ENCODE measurements at regions not wholly inside any gene's neighbourhood (a gene's known extent, or its start where the extent isn't known, plus 50 kb on each side); places are given as distances from the start of the nearest gene placed in this dataset.

GRCh38 chr12:4975574-4975973 is 65.9 kb downstream of the KCNA1 start:
- no peak for DNase-seq (ENCODE audit: low read depth, low spot score)
- H3K4me2 ChIP-seq (ENCODE audit: low read length), result no peak overlapping the region
- H3K9me2 ChIP-seq (ENCODE audit: insufficient read depth), result no peaks in the 10 kb centered on the region
- no peak overlapping the region for H3K9ac ChIP-seq (ENCODE audit: low read length)
- H3K79me2 ChIP-seq (ENCODE audit: insufficient read depth, low read length), result no peaks in the 10 kb centered on the region
- POLR2A ChIA-PET, result no interaction called here
- H2AFZ ChIP-seq (ENCODE audit: low read depth, low read length, poor library complexity, severe bottlenecking), result no peak overlapping the region
- H3K27me3 ChIP-seq (ENCODE audit: insufficient read depth, low read length), result peaks cover 75% of the 10 kb centered on the region
- CTCF ChIA-PET, result no interaction called here
- no peaks in the 10 kb centered on the region for H3K4me1 ChIP-seq (ENCODE audit: control insufficient read depth in 1 of 2, insufficient read depth in 2 of 2, low read length in 2 of 2)
- H3K4me3 ChIP-seq (replicated peaks in 1 of 2; ENCODE audit: low read depth in 1 of 2, low read length in 2 of 2), result no peak overlapping the region
- intact Hi-C loops (cut with micrococcal nuclease), result no loop called here
- no peak overlapping the region for H3K27ac ChIP-seq (ENCODE audit: low read depth, low read length)
- H4K20me1 ChIP-seq (ENCODE audit: insufficient read depth), result no peaks in the 10 kb centered on the region
- no peak for ATAC-seq
- TF ChIP-seq ZNF274 (IDR thresholded peaks at IDR 0.05; ENCODE audit: low read depth, low read length), result no peak
- TF ChIP-seq FOSL1 (IDR thresholded peaks at IDR 0.05; ENCODE audit: low read depth), result no peak
- TF ChIP-seq CBX3 (IDR thresholded peaks at IDR 0.05; ENCODE audit: low read depth), result no peak
- no peak for TF ChIP-seq EZH2 (IDR thresholded peaks at IDR 0.05)
- no peak for TF ChIP-seq POLR2AphosphoS5 (IDR thresholded peaks at IDR 0.05; ENCODE audit: low read depth, low read length)
- no peak for TF ChIP-seq SRF (IDR thresholded peaks at IDR 0.05; ENCODE audit: low read depth)
- no peak for TF ChIP-seq ATF3 (IDR thresholded peaks at IDR 0.05)
- no peak for TF ChIP-seq TCF7L2 (IDR thresholded peaks at IDR 0.05; ENCODE audit: borderline replicate concordance, extremely low read depth, insufficient read depth, insufficient read length)
- TF ChIP-seq EGR1 (IDR thresholded peaks at IDR 0.05; ENCODE audit: low read depth), result no peak
- no peaks in the 10 kb centered on the region for H3K36me3 ChIP-seq (ENCODE audit: control insufficient read depth in 1 of 2, insufficient read depth in 2 of 2, low read length in 2 of 2)
- RAD21 ChIA-PET (ENCODE audit: low non-redundant PET in 1 of 2, low total read pairs in 2 of 2, uncharacterized antibody in 2 of 2, unreplicated experiment in 2 of 2), result no interaction called here
- BruUV-seq (replicated peaks), result no TSS peak
- no peaks in the 10 kb centered on the region for H3K9me3 ChIP-seq (ENCODE audit: control insufficient read depth in 1 of 2, insufficient read depth in 1 of 2, low read depth in 1 of 2, low read length in 2 of 2)

- H3K27ac ChIP-seq (ENCODE audit: low read depth, low read length), result no peak overlapping the region
- H3K4me1 ChIP-seq (ENCODE audit: control insufficient read depth in 1 of 2, insufficient read depth in 2 of 2, low read length in 2 of 2), result no peaks in the 10 kb centered on the region
- no peak overlapping the region for H3K9ac ChIP-seq (ENCODE audit: low read length)
- DNase-seq (ENCODE audit: low read depth, low spot score), result no peak
- no peaks in the 10 kb centered on the region for H4K20me1 ChIP-seq (ENCODE audit: insufficient read depth)
- no TSS peak for BruUV-seq (replicated peaks)
- no peaks in the 10 kb centered on the region for H3K9me3 ChIP-seq (ENCODE audit: control insufficient read depth in 1 of 2, insufficient read depth in 1 of 2, low read depth in 1 of 2, low read length in 2 of 2)
- ChIA-PET RAD21 (ENCODE audit: low non-redundant PET in 1 of 2, low total read pairs in 2 of 2, uncharacterized antibody in 2 of 2, unreplicated experiment in 2 of 2) (no interaction called here), CTCF (no interaction called here), POLR2A (no interaction called here)
- peaks cover 68% of the 10 kb centered on the region for H3K27me3 ChIP-seq (ENCODE audit: insufficient read depth, low read length)
- intact Hi-C loops (cut with micrococcal nuclease), result no loop called here
- H3K79me2 ChIP-seq (ENCODE audit: insufficient read depth, low read length), result no peaks in the 10 kb centered on the region
- no peaks in the 10 kb centered on the region for H3K9me2 ChIP-seq (ENCODE audit: insufficient read depth)
- H3K4me2 ChIP-seq (ENCODE audit: low read length), result no peak overlapping the region
- H3K4me3 ChIP-seq (replicated peaks in 1 of 2; ENCODE audit: low read depth in 1 of 2, low read length in 2 of 2), result no peak overlapping the region
- ATAC-seq, result no peak
- H2AFZ ChIP-seq (ENCODE audit: low read depth, low read length, poor library complexity, severe bottlenecking), result no peak overlapping the region
- H3K36me3 ChIP-seq (ENCODE audit: control insufficient read depth in 1 of 2, insufficient read depth in 2 of 2, low read length in 2 of 2), result no peaks in the 10 kb centered on the region
- TF ChIP-seq TCF7L2 (IDR thresholded peaks at IDR 0.05; ENCODE audit: borderline replicate concordance, extremely low read depth, insufficient read depth, insufficient read length), result no peak
- TF ChIP-seq CBX3 (IDR thresholded peaks at IDR 0.05; ENCODE audit: low read depth), result no peak
- TF ChIP-seq ELF1 (IDR thresholded peaks at IDR 0.05; ENCODE audit: borderline replicate concordance, low read depth), result no peak
- TF ChIP-seq EZH2phosphoT487 (IDR thresholded peaks at IDR 0.05; ENCODE audit: borderline replicate concordance), result no peak
- no peak for TF ChIP-seq POLR2AphosphoS5 (IDR thresholded peaks at IDR 0.05; ENCODE audit: low read depth, low read length)
- TF ChIP-seq ATF3 (IDR thresholded peaks at IDR 0.05), result no peak
- TF ChIP-seq EZH2 (IDR thresholded peaks at IDR 0.05), result no peak
- TF ChIP-seq CTCF (IDR thresholded peaks at IDR 0.05 in 2 of 3, conservative IDR thresholded peaks at IDR 0.05 in 1 of 3; ENCODE audit: borderline replicate concordance in 1 of 3, insufficient read depth in 1 of 3, low read depth in 2 of 3, low read length in 2 of 3), result no peak
- TF ChIP-seq POLR2A (IDR thresholded peaks at IDR 0.05; ENCODE audit: borderline replicate concordance, extremely low read depth, insufficient read depth, insufficient read length), result no peak
- TF ChIP-seq JUND (IDR thresholded peaks at IDR 0.05), result no peak
- TF ChIP-seq MAX (IDR thresholded peaks at IDR 0.05), result no peak
- TF ChIP-seq CEBPB (IDR thresholded peaks at IDR 0.05; ENCODE audit: low read depth), result no peak
- no peak for TF ChIP-seq FOSL1 (IDR thresholded peaks at IDR 0.05; ENCODE audit: low read depth)
- no peak for TF ChIP-seq YY1 (IDR thresholded peaks at IDR 0.05; ENCODE audit: extremely low read depth, insufficient replicate concordance, low read depth, low read length)
Measured at GRCh38 chr12:4977102-4977501, 66.6 kb upstream of the KCNA5 start.

Measured in HCT116 (cell line).